Neural progenitor cell (in vitro differentiated cells): ENCODE measurements at regions not wholly inside any gene's neighbourhood (a gene's known extent, or its start where the extent isn't known, plus 50 kb on each side); places are given as distances from the start of the nearest gene placed in this dataset.

Source experiments
- CTCF ChIP-seq: fragments of 200-600 bp; sonication (generic); IDR thresholded peaks from 2 replicates; pipeline ENCODE4 v1.5.1; 2017; ENCODE audit warnings: antibody characterized with exemption, mild to moderate bottlenecking
- EZH2 ChIP-seq: fragments of 200-600 bp; sonication (generic); IDR thresholded peaks from 2 replicates; pipeline ENCODE4 v1.6.1; 2017; ENCODE audit warnings: antibody characterized with exemption, mild to moderate bottlenecking, moderate library complexity
- EZH2phosphoT487 ChIP-seq: fragments of 200-600 bp; sonication (generic); IDR thresholded peaks from 2 replicates; pipeline ENCODE4 v1.6.1; 2017; ENCODE audit warnings: antibody characterized with exemption

GRCh38 chr12:97272471-97272870 is 190.1 kb upstream of the RMST start:
- TF ChIP-seq CTCF (no peak), EZH2 (no peak), EZH2phosphoT487 (no peak)
